ENCODE measurements at regions not wholly inside any gene's neighbourhood (a gene's known extent, or its start where the extent isn't known, plus 50 kb on each side); places are given as distances from the start of the nearest gene placed in this dataset.

- DNase-seq = no peak
Observed at GRCh38 chr15:36208868-36209582, 370.4 kb upstream of the CDIN1 start.

DNA sequence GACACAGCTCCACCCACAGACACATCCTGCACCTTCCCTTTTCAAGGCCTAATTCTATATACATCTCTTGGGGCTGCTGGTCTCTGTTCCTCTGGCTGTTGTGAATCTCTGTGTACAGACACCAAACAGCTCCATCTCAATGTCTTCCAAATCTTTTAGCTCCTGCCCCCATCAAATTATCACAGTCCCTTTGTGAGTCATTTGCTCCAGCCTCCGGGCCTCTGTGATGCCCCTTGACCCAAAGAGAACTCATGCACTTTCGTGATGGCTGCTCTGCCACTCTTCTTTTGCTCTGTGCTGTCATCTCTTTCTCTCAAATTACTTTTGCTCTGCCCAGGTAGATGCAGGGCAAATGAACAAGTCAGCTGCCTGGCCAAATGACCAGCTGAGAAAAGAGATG is 369.0 kb upstream of the CDIN1 start:
- no peak for DNase-seq

DNA sequence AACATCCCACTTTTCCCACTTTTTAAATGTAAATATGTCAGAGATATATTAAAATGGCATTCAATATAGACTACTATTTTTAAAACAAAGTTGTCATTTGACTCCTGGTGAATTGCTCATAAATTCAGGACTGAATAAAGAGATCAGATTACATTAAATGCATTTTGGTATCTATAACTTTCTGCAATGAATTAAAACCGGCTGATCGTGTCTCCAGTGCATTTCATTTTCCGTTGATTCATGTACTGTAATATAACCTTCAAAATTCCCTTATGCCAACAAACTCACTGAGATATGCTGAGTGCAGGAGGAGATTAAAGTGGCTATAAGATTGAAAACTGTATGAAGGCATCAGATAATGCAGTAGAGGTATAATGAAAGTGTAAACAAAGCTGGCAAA is 361.1 kb upstream of the CDIN1 start:
- no peak for DNase-seq

DNA sequence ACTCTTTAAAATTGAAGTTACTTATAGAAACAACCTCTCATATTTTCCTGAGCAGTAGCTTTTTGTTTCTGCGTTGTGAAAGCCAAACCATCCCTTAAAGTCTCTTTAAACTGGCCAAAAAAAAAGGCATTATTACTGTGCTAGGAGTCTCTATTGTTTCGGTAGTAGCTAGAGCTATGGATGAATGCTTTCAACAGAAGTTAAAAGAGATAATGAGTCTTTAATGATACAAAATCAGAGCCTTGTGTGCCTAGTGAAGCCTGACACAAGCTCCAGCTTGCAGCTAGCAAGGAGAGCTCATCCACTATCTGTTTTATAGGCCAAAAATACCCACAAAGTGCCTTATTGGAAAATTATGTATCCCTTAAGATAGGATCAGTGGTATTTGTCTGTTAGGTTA is 360.4 kb upstream of the CDIN1 start:
- no peak for DNase-seq

GRCh38 chr15:36221992-36222391 is 357.4 kb upstream of the CDIN1 start:
- DNase-seq = no peak

DNA sequence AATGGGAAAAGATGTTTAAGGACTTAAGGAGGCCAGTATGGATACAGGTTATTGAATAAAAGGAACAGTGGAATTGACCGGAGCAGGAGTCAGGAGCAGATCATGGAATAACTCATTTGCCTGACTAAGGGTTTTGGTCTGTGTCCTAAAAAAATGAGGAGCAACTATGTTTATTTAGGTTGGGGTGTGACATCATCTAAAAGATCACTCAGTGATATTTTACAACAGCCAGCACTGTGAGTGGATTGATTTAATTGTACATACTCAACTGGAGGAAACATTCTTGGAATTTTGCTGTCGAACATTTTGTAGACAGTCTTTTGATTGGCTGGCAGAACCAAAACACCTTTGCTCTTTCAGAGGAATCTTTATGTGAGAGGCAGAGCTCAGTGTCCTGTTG is 348.6 kb upstream of the CDIN1 start:
- DNase-seq = no peak

GRCh38 chr15:36232491-36232890 is 346.9 kb upstream of the CDIN1 start:
- DNase-seq = no peak

DNA sequence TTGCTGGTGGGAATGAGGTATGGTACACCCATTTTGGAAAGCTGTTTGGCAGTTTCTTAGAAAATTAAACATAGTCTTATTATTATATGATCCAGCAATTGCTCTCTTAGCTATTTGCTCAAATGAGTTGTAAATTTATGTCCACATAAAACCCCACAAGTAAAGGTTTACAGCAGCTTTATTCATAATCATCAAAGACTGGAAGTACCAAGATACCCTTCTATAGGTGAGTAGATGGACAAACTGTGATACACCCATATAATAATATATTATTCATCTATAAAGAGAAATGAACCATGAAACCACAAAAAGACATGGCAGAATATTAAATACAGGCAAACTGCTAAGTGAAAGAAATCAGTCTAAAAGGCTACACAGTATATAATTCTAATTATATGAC is 344.7 kb upstream of the CDIN1 start:
- DNase-seq = no peak

GRCh38 chr15:36235173-36235572 is 344.3 kb upstream of the CDIN1 start:
- DNase-seq = no peak

DNA sequence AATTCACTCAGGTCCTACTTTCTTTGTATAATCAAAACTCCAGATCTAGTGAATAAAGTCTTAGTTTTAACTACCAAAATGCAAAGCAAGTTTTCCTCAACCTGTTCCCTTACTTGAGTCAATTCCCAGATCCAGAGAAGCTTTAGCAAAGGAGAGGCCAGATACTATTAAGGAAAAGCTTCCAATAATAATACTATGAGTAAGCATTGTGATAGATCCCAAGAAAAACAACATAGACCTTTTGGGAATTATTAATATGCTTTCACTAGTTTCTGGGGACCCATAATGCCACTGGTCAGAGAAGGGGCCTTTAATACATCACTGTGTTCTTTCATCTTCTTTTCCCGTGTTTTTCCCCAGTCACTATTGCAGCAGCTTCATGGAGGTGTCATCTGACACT is 339.9 kb upstream of the CDIN1 start:
- DNase-seq = no peak

DNA sequence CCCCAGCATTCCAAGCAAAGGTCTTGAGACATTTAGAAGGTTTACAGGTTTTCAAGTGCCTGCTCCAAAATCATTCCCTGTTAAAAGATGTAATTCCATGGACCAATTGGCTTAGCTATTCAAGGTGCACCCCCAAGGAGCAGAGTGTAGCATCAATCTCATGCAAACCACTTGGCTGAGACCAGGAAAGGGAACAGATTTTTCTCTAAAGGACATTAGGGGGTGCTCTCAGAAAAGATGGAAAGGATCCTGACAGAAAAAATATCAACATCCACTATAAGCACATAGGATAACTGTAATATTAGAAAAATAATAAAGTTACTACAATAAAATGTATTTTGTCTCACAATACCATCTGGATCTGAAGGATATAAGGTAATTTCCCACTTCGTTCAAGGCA is 328.0 kb upstream of the CDIN1 start:
- no peak for DNase-seq

- DNase-seq = no peak
Observed at GRCh38 chr15:36252146-36252711, 327.2 kb upstream of the CDIN1 start.

DNA sequence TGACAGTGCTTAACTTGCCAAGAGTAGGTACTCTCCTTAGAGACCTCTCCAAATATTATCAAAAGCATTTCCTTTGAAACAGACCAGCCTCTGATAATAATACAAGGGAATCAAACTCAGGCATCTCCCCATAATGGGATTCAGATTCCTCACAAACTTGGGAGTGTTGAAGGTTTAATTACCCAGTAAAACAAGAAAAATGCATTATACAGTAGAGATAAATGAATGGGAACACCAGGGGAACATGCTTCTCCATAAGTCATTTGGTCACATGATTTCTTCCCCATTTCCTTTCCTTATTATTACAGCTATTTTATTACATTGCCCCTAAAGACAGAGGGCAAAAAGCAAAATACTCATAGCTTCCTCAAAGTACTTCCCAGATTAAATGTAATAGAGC is 325.0 kb upstream of the CDIN1 start:
- no peak for DNase-seq

DNA sequence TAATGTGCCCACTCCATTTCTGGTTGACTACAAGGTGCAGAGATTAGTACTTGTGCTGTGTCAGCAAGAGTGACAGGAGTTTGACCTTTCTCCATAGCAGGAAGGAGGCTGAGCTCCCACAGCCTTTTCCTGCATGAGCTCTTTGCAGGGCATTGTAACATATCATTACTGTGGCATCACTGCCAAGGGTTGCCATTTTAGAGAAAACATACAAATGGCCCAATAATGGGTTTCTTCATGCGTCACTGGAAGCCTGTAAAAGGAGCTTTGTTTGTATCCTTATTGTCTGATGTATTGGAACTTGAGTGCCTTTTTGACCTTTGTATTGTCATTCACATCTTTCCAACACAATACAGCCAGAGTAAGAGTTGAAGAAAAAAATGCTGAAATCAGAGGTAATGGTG is 323.0 kb upstream of the CDIN1 start:
- no peak for DNase-seq

DNA sequence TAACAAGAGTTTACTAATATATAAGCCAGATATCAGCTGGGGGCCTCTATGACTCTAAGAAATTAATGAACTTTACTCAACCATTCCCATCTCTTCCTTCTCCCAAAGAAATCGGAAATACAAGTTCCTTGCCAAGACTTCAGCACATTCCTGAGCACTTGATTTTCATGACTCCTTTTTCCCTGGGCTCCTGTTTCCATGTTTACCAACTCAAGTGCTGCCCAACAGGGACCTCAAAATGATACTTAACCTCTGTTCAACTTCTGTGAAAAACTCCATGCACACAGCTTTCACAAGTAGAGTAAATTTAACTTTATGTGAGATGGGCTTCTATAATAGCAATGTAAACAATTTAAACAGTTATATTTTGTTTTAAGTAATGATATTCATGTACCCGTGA is 315.8 kb upstream of the CDIN1 start:
- DNase-seq = no peak

DNA sequence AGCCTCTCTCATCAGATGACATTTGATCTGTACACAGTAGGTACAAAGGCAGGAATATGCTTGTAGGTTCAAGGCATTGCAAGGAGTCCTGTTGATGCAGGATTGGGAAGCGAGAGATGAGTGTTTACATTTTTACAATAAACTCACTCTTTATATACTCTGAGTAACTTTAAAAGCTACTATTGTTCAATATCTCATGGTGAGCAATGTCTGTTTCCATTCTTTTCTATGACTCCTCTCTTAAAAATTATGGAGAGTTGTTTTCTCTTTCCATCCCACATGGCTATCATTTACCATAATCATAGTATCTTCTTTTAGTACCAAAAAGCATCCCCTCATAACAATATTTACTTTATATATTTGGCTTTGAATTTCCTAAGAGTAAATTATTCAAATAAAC is 314.0 kb upstream of the CDIN1 start:
- no peak for DNase-seq

DNA sequence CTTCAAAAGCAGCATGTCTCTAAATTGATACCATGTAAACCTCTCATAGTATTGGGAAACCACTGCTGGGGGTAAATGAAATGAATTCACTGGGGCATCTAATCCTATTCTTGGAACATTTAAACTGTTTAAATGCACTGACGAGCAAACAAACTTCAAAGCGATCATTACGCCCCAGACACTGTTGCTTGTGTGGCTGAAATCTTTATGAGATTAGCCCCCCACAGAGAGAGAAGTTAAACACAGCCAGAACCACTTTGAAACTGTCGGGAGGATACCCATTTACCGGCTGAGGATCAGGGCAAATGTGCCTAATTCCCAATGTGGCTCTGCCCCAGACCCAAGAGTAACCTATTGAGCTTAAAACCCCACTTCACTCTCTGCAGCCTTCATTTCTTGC is 308.4 kb upstream of the CDIN1 start:
- no peak for DNase-seq

DNA sequence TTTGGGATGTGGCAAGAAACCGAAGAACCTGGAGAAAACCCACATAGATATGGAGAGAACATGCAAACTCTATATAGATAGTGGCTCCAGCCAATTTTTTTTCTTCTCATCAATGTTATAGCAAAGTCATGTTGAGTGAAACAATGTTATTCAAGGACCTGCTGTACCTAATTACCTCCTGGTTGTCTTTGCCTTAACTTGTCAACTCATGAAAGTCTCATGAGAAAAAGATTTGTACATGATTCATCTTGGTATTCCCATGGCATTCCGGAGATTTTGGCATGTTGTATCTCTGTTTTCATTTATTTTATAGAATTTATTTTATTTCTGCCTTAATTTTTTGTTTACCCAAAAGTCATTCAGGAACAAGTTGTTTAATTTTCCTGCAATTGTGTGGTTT is 303.8 kb upstream of the CDIN1 start:
- no peak for DNase-seq

GRCh38 chr15:36278219-36278618 is 301.2 kb upstream of the CDIN1 start:
- DNase-seq = no peak

- DNase-seq = no peak
Observed at GRCh38 chr15:36282821-36283220, 296.6 kb upstream of the CDIN1 start.

GRCh38 chr15:36284911-36285310 is 294.5 kb upstream of the CDIN1 start:
- no peak for DNase-seq

DNA sequence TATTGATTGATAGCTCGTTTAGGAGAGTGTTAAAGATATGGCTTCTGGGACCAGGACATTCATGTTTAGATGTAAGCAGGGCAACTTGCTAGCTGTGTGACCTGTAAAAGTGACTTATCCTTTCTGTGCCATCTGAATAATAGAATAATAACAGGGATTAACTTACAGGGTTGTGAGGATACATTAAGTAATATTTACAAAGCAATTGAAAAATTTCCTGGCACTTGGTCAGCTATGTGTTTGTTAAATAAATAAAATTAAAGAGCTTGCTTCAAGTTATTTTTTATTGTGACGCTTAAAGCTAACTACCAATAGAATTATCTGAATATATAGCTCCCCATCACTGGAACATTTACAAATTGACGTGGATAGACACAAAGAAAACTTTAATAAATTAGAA is 287.9 kb upstream of the CDIN1 start:
- no peak for DNase-seq

GRCh38 chr15:36294359-36294758 is 285.1 kb upstream of the CDIN1 start:
- DNase-seq = no peak

- DNase-seq = no peak
Observed at GRCh38 chr15:36301947-36302346, 277.5 kb upstream of the CDIN1 start.

- DNase-seq = no peak
Observed at GRCh38 chr15:36313021-36313420, 266.4 kb upstream of the CDIN1 start.
